Loucy (cell line): ENCODE measurements at regions not wholly inside any gene's neighbourhood (a gene's known extent, or its start where the extent isn't known, plus 50 kb on each side); places are given as distances from the start of the nearest gene placed in this dataset.

Source experiments
- CTCF ChIP-seq: fragments of 200-600 bp; sonication (generic); conservative IDR thresholded peaks from 2 replicates; pipeline ENCODE4 v1.5.1; 2014; ENCODE audit warnings: mild to moderate bottlenecking, antibody characterized with exemption, low read length
- EZH2phosphoT487 ChIP-seq: fragments of 200-600 bp; IDR thresholded peaks from 2 replicates; pipeline ENCODE4 v1.6.1; 2018; ENCODE audit warnings: antibody characterized with exemption, mild to moderate bottlenecking, moderate library complexity, borderline replicate concordance

- no peak for TF ChIP-seq CTCF
- TF ChIP-seq EZH2phosphoT487 = no peak
These were observed 162.4 kb upstream of the NABP1 start for GRCh38 chr2:191515551-191515950.
